ENCODE measurements at regions not wholly inside any gene's neighbourhood (a gene's known extent, or its start where the extent isn't known, plus 50 kb on each side); places are given as distances from the start of the nearest gene placed in this dataset.

DNA sequence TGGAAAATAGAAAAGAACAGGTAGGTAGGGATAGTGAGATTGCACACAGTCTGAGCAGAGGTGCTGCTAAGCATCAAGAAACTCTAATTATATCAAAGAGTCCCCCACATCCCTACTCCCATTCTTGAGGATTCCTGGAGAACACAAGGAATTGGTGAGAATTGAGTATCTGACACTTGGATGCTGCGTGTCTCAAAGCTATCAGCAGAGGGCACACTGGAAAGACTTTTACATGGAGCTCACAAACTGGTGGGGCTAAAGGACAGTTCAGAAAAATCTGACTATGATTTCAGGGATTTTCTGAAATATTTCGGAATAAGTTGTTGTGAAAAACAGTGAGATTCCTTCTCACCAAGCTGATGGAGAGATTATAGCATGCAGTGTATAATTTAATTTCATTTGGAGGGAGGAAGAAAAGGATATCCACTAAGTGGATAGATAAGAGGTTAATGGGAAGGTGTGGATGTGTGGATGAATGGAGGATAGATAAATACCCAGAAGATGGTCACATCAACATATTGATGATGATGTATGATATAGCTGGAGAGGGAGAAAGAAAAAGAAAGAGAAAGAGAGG, 215.4 kb upstream of the DEFB112 start:
- CTCF ChIA-PET, result interaction anchor here (1.0 kb wide), 2 partner anchors 56 to 137 kb away, joined by 3 to 4 read pairs; no protein-coding TSS in a partner anchor
- DNase-seq, result peak; percentile 10
- TF ChIP-seq, protein P1, sequence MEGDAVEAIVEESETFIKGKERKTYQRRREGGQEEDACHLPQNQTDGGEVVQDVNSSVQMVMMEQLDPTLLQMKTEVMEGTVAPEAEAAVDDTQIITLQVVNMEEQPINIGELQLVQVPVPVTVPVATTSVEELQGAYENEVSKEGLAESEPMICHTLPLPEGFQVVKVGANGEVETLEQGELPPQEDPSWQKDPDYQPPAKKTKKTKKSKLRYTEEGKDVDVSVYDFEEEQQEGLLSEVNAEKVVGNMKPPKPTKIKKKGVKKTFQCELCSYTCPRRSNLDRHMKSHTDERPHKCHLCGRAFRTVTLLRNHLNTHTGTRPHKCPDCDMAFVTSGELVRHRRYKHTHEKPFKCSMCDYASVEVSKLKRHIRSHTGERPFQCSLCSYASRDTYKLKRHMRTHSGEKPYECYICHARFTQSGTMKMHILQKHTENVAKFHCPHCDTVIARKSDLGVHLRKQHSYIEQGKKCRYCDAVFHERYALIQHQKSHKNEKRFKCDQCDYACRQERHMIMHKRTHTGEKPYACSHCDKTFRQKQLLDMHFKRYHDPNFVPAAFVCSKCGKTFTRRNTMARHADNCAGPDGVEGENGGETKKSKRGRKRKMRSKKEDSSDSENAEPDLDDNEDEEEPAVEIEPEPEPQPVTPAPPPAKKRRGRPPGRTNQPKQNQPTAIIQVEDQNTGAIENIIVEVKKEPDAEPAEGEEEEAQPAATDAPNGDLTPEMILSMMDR (IDR thresholded peaks at IDR 0.05; ENCODE audit: unreplicated experiment), result peak; percentile 31
- H3K9me3 Mint-ChIP-seq (ENCODE audit: low read depth, unreplicated experiment), result peaks cover 2% of the 10 kb centered on the region
- H3K4me1 Mint-ChIP-seq (ENCODE audit: low read depth, unreplicated experiment), result no peaks in the 10 kb centered on the region
- H3K27me3 Mint-ChIP-seq (ENCODE audit: unreplicated experiment), result no peaks in the 10 kb centered on the region
- no peaks in the 10 kb centered on the region for H3K36me3 Mint-ChIP-seq (ENCODE audit: insufficient read depth, unreplicated experiment)
- intact Hi-C loops (cut with micrococcal nuclease; ENCODE audit: unreplicated experiment), result loop anchor here (2.0 to 5.0 kb wide), 2 partner anchors 138 to 338 kb away; no protein-coding TSS in a partner anchor
- no peak overlapping the region for H3K27ac Mint-ChIP-seq (ENCODE audit: unreplicated experiment)
- no peak overlapping the region for H3K4me3 Mint-ChIP-seq (ENCODE audit: low read depth, unreplicated experiment)
- no TSS peak for BruUV-seq (replicated peaks)

DNA sequence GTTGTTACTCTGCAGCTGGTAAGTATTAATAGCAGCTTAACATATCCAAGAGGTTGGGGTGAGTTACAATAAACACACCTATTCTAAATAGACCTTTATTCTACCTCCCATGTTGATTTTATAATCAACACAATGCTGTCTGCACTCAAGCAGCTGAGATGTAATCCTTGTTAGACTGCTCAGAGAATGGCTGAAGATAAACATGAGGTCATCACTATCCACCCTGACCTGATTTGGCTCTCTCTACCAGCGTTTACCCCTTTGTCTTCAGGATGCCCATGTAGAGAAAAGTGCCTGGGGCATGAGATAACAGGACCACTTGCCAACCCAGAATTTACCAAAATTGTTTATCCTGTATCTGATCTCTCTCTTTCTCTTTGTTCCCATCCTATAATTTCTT, 220.7 kb upstream of the DEFB112 start:
- intact Hi-C loops (cut with micrococcal nuclease; ENCODE audit: unreplicated experiment), result no loop called here
- no peak overlapping the region for H3K4me3 Mint-ChIP-seq (ENCODE audit: low read depth, unreplicated experiment)
- no peak overlapping the region for H3K27ac Mint-ChIP-seq (ENCODE audit: unreplicated experiment)
- no peaks in the 10 kb centered on the region for H3K36me3 Mint-ChIP-seq (ENCODE audit: insufficient read depth, unreplicated experiment)
- H3K27me3 Mint-ChIP-seq (ENCODE audit: unreplicated experiment), result no peaks in the 10 kb centered on the region
- no TSS peak for BruUV-seq (replicated peaks)
- no peaks in the 10 kb centered on the region for H3K4me1 Mint-ChIP-seq (ENCODE audit: low read depth, unreplicated experiment)
- CTCF ChIA-PET, result no interaction called here
- DNase-seq, result no peak
- TF ChIP-seq, protein P1 (IDR thresholded peaks at IDR 0.05; ENCODE audit: unreplicated experiment), result no peak
- no peaks in the 10 kb centered on the region for H3K9me3 Mint-ChIP-seq (ENCODE audit: low read depth, unreplicated experiment)

DNA sequence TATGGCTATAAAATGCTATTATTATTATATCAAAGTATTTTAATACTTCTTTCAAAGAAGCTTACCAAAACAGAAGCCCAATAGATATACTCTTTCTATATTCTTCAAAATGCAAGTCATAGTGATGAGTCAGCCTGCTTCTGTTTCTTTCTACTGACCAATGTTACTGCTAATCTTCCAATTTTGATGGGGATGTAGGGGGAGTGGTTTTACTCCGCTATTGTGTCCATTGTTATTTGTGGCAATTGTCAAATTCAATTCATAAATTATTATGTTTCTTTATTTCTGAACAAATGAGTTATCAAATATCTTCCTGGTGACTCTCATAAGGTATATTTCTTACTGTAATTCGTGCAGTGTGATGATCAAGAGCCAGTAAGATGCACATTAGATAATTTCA, 221.5 kb upstream of the DEFB112 start:
- DNase-seq, result no peak
- no TSS peak for BruUV-seq (replicated peaks)
- TF ChIP-seq, protein P1 (IDR thresholded peaks at IDR 0.05; ENCODE audit: unreplicated experiment), result no peak
- no peaks in the 10 kb centered on the region for H3K4me1 Mint-ChIP-seq (ENCODE audit: low read depth, unreplicated experiment)
- no peaks in the 10 kb centered on the region for H3K9me3 Mint-ChIP-seq (ENCODE audit: low read depth, unreplicated experiment)
- no peaks in the 10 kb centered on the region for H3K27me3 Mint-ChIP-seq (ENCODE audit: unreplicated experiment)
- CTCF ChIA-PET, result no interaction called here
- H3K36me3 Mint-ChIP-seq (ENCODE audit: insufficient read depth, unreplicated experiment), result no peaks in the 10 kb centered on the region
- no peak overlapping the region for H3K4me3 Mint-ChIP-seq (ENCODE audit: low read depth, unreplicated experiment)
- intact Hi-C loops (cut with micrococcal nuclease; ENCODE audit: unreplicated experiment), result no loop called here
- no peak overlapping the region for H3K27ac Mint-ChIP-seq (ENCODE audit: unreplicated experiment)

DNA sequence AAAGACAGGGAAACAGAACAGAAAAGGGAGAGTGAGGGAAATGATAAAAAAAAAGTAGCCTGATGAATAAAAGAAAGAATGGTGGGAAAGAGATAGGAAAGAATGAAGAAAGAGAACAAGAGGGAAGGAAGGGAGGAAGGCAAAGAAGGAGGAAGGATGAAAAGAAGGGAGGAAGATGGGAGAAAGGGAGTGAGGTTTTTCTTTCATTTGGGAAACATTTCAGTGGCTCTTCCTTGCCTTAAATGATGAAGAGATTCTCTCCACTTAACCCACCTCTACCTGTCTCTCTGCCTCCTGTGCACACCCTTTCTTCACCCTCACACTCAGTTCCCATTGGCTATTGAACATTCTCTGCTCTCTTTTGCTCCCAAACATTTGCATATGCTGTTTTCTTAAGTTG, 222.1 kb upstream of the DEFB112 start:
- intact Hi-C loops (cut with micrococcal nuclease; ENCODE audit: unreplicated experiment), result no loop called here
- H3K27ac Mint-ChIP-seq (ENCODE audit: unreplicated experiment), result no peak overlapping the region

More for the DNA sequence above, 222.1 kb upstream of the DEFB112 start:
- no peak for DNase-seq
- TF ChIP-seq, protein P1 (IDR thresholded peaks at IDR 0.05; ENCODE audit: unreplicated experiment), result no peak
- Mint-ChIP-seq H3K9me3 (ENCODE audit: low read depth, unreplicated experiment) (no peaks in the 10 kb centered on the region), H3K36me3 (ENCODE audit: insufficient read depth, unreplicated experiment) (no peaks in the 10 kb centered on the region), H3K27me3 (ENCODE audit: unreplicated experiment) (no peaks in the 10 kb centered on the region), H3K4me3 (ENCODE audit: low read depth, unreplicated experiment) (no peak overlapping the region), H3K4me1 (ENCODE audit: low read depth, unreplicated experiment) (no peaks in the 10 kb centered on the region)
- CTCF ChIA-PET, result no interaction called here
- no TSS peak for BruUV-seq (replicated peaks)
